ENCODE measurements at regions not wholly inside any gene's neighbourhood (a gene's known extent, or its start where the extent isn't known, plus 50 kb on each side); places are given as distances from the start of the nearest gene placed in this dataset.

DNA sequence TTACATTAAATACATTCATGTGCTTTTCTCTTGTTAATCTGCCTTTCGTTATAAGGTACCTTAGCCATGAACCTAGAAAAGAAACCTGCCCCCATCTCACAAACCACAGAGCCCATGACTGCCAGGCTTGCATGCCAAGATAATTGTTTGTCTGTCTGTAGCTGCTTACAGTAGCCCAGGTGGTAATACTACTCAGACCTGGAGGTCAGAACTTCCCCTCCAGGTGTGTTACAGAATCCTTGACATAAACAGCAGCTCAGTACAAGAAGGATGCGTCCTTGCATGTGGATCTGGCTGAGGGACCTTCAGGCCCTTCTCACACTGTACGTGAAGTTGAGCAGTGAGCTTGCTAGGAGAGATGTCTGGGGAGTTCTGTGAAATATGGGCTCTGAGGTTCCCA is 291.4 kb downstream of the CSNK1G3 start:
- no peak overlapping the region for H3K4me3 ChIP-seq (replicated peaks in 1 of 3; ENCODE audit: low read depth in 2 of 3, low read length in 3 of 3)
- Mint-ChIP-seq H3K27me3 (ENCODE audit: low read depth in 3 of 3) (peaks cover 0 to 2% (median 1%) of the 10 kb centered on the region in 3 donors), H3K4me3 (no peak overlapping the region), H3K9me3 (peaks cover 0 to 5% (median 0%) of the 10 kb centered on the region in 7 donors), H3K36me3 (no peaks in the 10 kb centered on the region), H3K4me1 (no peaks in the 10 kb centered on the region), H3K27ac (no peak overlapping the region)
- H3K9me3 ChIP-seq (replicated peaks in 1 of 2; ENCODE audit: control insufficient read depth in 1 of 2, insufficient read depth in 1 of 2, low read length in 2 of 2), result no peaks in the 10 kb centered on the region
- H4K20me1 ChIP-seq (ENCODE audit: insufficient read depth, low read length), result no peaks in the 10 kb centered on the region
- H3K79me2 ChIP-seq (ENCODE audit: insufficient read depth, low read length), result no peaks in the 10 kb centered on the region
- intact Hi-C loops (cut with micrococcal nuclease), result no loop called here
- H3K27me3 ChIP-seq (ENCODE audit: control insufficient read depth in 2 of 2, insufficient read depth in 2 of 2, low read length in 2 of 2), result no peaks in the 10 kb centered on the region
- H3K4me1 ChIP-seq (ENCODE audit: control insufficient read depth in 1 of 2, insufficient read depth in 2 of 2, low read length in 2 of 2), result no peaks in the 10 kb centered on the region
- no peak for DNase-seq
- H2AFZ ChIP-seq (ENCODE audit: insufficient read depth, low read depth, low read length, poor library complexity, severe bottlenecking), result no peak overlapping the region
- TF ChIP-seq, protein P1, sequence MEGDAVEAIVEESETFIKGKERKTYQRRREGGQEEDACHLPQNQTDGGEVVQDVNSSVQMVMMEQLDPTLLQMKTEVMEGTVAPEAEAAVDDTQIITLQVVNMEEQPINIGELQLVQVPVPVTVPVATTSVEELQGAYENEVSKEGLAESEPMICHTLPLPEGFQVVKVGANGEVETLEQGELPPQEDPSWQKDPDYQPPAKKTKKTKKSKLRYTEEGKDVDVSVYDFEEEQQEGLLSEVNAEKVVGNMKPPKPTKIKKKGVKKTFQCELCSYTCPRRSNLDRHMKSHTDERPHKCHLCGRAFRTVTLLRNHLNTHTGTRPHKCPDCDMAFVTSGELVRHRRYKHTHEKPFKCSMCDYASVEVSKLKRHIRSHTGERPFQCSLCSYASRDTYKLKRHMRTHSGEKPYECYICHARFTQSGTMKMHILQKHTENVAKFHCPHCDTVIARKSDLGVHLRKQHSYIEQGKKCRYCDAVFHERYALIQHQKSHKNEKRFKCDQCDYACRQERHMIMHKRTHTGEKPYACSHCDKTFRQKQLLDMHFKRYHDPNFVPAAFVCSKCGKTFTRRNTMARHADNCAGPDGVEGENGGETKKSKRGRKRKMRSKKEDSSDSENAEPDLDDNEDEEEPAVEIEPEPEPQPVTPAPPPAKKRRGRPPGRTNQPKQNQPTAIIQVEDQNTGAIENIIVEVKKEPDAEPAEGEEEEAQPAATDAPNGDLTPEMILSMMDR (IDR thresholded peaks at IDR 0.05), result no peak
- 88% methylated on average over 2 of the region's 3 CpGs for WGBS (ENCODE audit: insufficient coverage)
- H3K9ac ChIP-seq (ENCODE audit: insufficient read depth, low read length, poor library complexity, severe bottlenecking), result no peak overlapping the region
- H3K36me3 ChIP-seq (replicated peaks in 1 of 2; ENCODE audit: control insufficient read depth in 1 of 2, insufficient read depth in 2 of 2, low read length in 2 of 2), result no peaks in the 10 kb centered on the region
- H3K27ac ChIP-seq (ENCODE audit: low read depth in 1 of 2, low read length in 2 of 2), result no peak overlapping the region
- H3K4me2 ChIP-seq (replicated peaks; ENCODE audit: extremely low read depth, low read length, poor library complexity, severe bottlenecking), result no peak overlapping the region

GRCh38 chr5:123802298-123802951 is 290.4 kb downstream of the CSNK1G3 start:
- H4K20me1 ChIP-seq (ENCODE audit: insufficient read depth, low read length), result no peaks in the 10 kb centered on the region
- no peaks in the 10 kb centered on the region for H3K27me3 ChIP-seq (ENCODE audit: control insufficient read depth in 2 of 2, insufficient read depth in 2 of 2, low read length in 2 of 2)
- no peaks in the 10 kb centered on the region for H3K4me1 ChIP-seq (ENCODE audit: control insufficient read depth in 1 of 2, insufficient read depth in 2 of 2, low read length in 2 of 2)
- H3K79me2 ChIP-seq (ENCODE audit: insufficient read depth, low read length), result no peaks in the 10 kb centered on the region
- H3K27ac ChIP-seq (ENCODE audit: low read depth in 1 of 2, low read length in 2 of 2), result no peak overlapping the region
- no peaks in the 10 kb centered on the region for H3K9me3 ChIP-seq (replicated peaks in 1 of 2; ENCODE audit: control insufficient read depth in 1 of 2, insufficient read depth in 1 of 2, low read length in 2 of 2)
- no peak overlapping the region for H3K4me3 Mint-ChIP-seq
- no peaks in the 10 kb centered on the region for H3K36me3 ChIP-seq (replicated peaks in 1 of 2; ENCODE audit: control insufficient read depth in 1 of 2, insufficient read depth in 2 of 2, low read length in 2 of 2)
- WGBS (ENCODE audit: insufficient coverage), result no CpG with 5 or more reads among the region's 4 CpGs
- H3K36me3 Mint-ChIP-seq, result no peaks in the 10 kb centered on the region
- DNase-seq, result no peak
- no peaks in the 10 kb centered on the region for H3K4me1 Mint-ChIP-seq
- intact Hi-C loops (cut with micrococcal nuclease), result no loop called here
- H3K4me2 ChIP-seq (replicated peaks; ENCODE audit: extremely low read depth, low read length, poor library complexity, severe bottlenecking), result no peak overlapping the region
- H3K9me3 Mint-ChIP-seq, result peaks cover 0 to 5% (median 0%) of the 10 kb centered on the region in 7 donors
- H3K27me3 Mint-ChIP-seq (ENCODE audit: low read depth in 3 of 3), result peaks cover 0 to 2% (median 1%) of the 10 kb centered on the region in 3 donors
- TF ChIP-seq, protein P1 (IDR thresholded peaks at IDR 0.05), result no peak
- H3K4me3 ChIP-seq (replicated peaks in 1 of 3; ENCODE audit: low read depth in 2 of 3, low read length in 3 of 3), result no peak overlapping the region
- H3K9ac ChIP-seq (ENCODE audit: insufficient read depth, low read length, poor library complexity, severe bottlenecking), result no peak overlapping the region
- H2AFZ ChIP-seq (ENCODE audit: insufficient read depth, low read depth, low read length, poor library complexity, severe bottlenecking), result no peak overlapping the region
- H3K27ac Mint-ChIP-seq, result no peak overlapping the region

Measured in CD14-positive monocyte (primary cell).